HCT116 (cell line): ENCODE measurements at regions not wholly inside any gene's neighbourhood (a gene's known extent, or its start where the extent isn't known, plus 50 kb on each side); places are given as distances from the start of the nearest gene placed in this dataset.

Experiments
- ATAC-seq: fragments of 200-7000 bp; cut with Tn5 transposase; 2 replicates; pipeline ENCODE4 v1.9.1; 2020; ENCODE audit warnings: mild to moderate bottlenecking, moderate library complexity
- BruUV-seq: library from RNA; stranded (reverse); fragments of 400-500 nt; replicated peaks from 2 replicates; lab custom pipeline; 2021; lab: Mats Ljungman, UMichigan
- CTCF ChIA-PET: fragments of 300-600 bp; sonication (Branson Sonifier 250); formaldehyde crosslinking; loops from one replicate; lab custom pipeline; 2021; ENCODE audit warnings: antibody characterized with exemption; lab: Charles Lee
- POLR2A ChIA-PET: fragments of 300-600, 350-600 bp; sonication (Branson Sonifier 250); formaldehyde crosslinking; loops from one replicate; lab custom pipeline; 2021; ENCODE audit warnings: antibody characterized with exemption; lab: Charles Lee
- RAD21 ChIA-PET, 2 experiments: fragments of 300-600 bp; sonication (Branson Sonifier 250); formaldehyde crosslinking; loops; one replicate each; lab custom pipeline; 2023; ENCODE audit warnings: low total read pairs in 2 of 2; ENCODE audit not compliant: uncharacterized antibody in 2 of 2, unreplicated experiment in 2 of 2, low non-redundant PET in 1 of 2; lab: Charles Lee
- DNase-seq: peaks from one replicate; pipeline ENCODE4 v3.0.0-alpha.2; 2010; ENCODE audit warnings: low read depth, low spot score
- H2AFZ ChIP-seq: fragments of 200-600 bp; shearing (Covaris generic), sonication (generic); 2 replicates; pipeline ENCODE4 v1.6.1; 2017; ENCODE audit warnings: low read depth, mixed run types, mixed read lengths, antibody characterized with exemption, low read length; ENCODE audit not compliant: poor library complexity, severe bottlenecking
- H3K27ac ChIP-seq: 2 replicates; pipeline ENCODE4 v1.5.1; 2012; ENCODE audit warnings: low read depth, low read length
- H3K27me3 ChIP-seq: fragments of 200-600 bp; sonication (generic); 2 replicates; pipeline ENCODE4 v1.6.1; 2016; ENCODE audit warnings: mixed run types, low read length, mixed read lengths; ENCODE audit not compliant: insufficient read depth
- H3K36me3 ChIP-seq, 2 experiments: fragments of 200-500 bp in 1 of 2; fragments of 200-600 bp in 1 of 2; sonication (Bioruptor generic) in 1 of 2; sonication (generic) in 1 of 2; 2 replicates each; pipeline versions ENCODE4 v1.5.1 to v1.6.1; 2014 to 2016; ENCODE audit warnings: low read length in 2 of 2, inconsistent platforms in 1 of 2, mixed read lengths in 1 of 2, mixed run types in 1 of 2; ENCODE audit not compliant: insufficient read depth in 2 of 2, control insufficient read depth in 1 of 2
- H3K4me1 ChIP-seq, 2 experiments: fragments of 200-600 bp in 1 of 2; sonication (generic) in 1 of 2; 2 replicates each; pipeline versions ENCODE4 v1.5.1 to v1.6.1; 2012 to 2017; ENCODE audit warnings: low read length in 2 of 2, inconsistent platforms in 1 of 2, mild to moderate bottlenecking in 1 of 2, mixed read lengths in 1 of 2, mixed run types in 1 of 2, moderate library complexity in 1 of 2; ENCODE audit not compliant: insufficient read depth in 2 of 2, control insufficient read depth in 1 of 2
- H3K4me2 ChIP-seq: fragments of 200-600 bp; sonication (generic); 2 replicates; pipeline ENCODE4 v1.6.1; 2017; ENCODE audit warnings: mixed run types, low read length, mixed read lengths
- H3K4me3 ChIP-seq, 2 experiments: fragments of 200-600 bp in 1 of 2; sonication (generic) in 1 of 2; replicated peaks in 1 of 2; 2 replicates each; pipeline ENCODE4 v1.5.1; 2011 to 2016; ENCODE audit warnings: low read length in 2 of 2, control low read depth in 1 of 2, low read depth in 1 of 2, mild to moderate bottlenecking in 1 of 2, mixed read lengths in 1 of 2, mixed run types in 1 of 2
- H3K79me2 ChIP-seq: fragments of 200-600 bp; sonication (generic); 2 replicates; pipeline ENCODE4 v1.6.1; 2017; ENCODE audit warnings: mild to moderate bottlenecking, mixed run types, low read length, moderate library complexity, mixed read lengths; ENCODE audit not compliant: insufficient read depth
- H3K9ac ChIP-seq: fragments of 200-600 bp; sonication (generic); 2 replicates; pipeline ENCODE4 v1.6.1; 2016; ENCODE audit warnings: low read length, mixed read lengths
- H3K9me2 ChIP-seq: fragments of 200-600 bp; sonication (generic), shearing (Covaris generic); 2 replicates; pipeline ENCODE4 v1.6.1; 2017; ENCODE audit warnings: mixed run types, mild to moderate bottlenecking, moderate library complexity; ENCODE audit not compliant: insufficient read depth
- H3K9me3 ChIP-seq, 2 experiments: fragments of 200-500 bp in 1 of 2; fragments of 200-600 bp in 1 of 2; sonication (Bioruptor generic) in 1 of 2; sonication (generic) in 1 of 2; 2 replicates each; pipeline ENCODE4 v1.6.1; 2014 to 2017; ENCODE audit warnings: low read length in 2 of 2, mixed read lengths in 2 of 2, inconsistent platforms in 1 of 2, low read depth in 1 of 2, mild to moderate bottlenecking in 1 of 2, mixed run types in 1 of 2, moderate library complexity in 1 of 2; ENCODE audit not compliant: control insufficient read depth in 1 of 2, insufficient read depth in 1 of 2
- H4K20me1 ChIP-seq: fragments of 200-600 bp; sonication (generic), shearing (Covaris generic); 2 replicates; pipeline ENCODE4 v1.6.1; 2017; ENCODE audit warnings: mixed run types, mild to moderate bottlenecking, moderate library complexity; ENCODE audit not compliant: insufficient read depth
- CBX3 ChIP-seq: IDR thresholded peaks from 2 replicates; pipeline ENCODE4 v1.6.1; 2012; ENCODE audit warnings: low read depth
- ELF1 ChIP-seq: IDR thresholded peaks from 2 replicates; pipeline ENCODE4 v1.6.1; 2012; ENCODE audit warnings: low read depth, borderline replicate concordance
- FOSL1 ChIP-seq: IDR thresholded peaks from 2 replicates; pipeline ENCODE4 v1.6.1; 2012; ENCODE audit warnings: low read depth
- JUND ChIP-seq: IDR thresholded peaks from 2 replicates; pipeline ENCODE4 v1.6.1; 2012
- POLR2A ChIP-seq: IDR thresholded peaks from 2 replicates; pipeline ENCODE4 v1.7.0; 2011; ENCODE audit warnings: borderline replicate concordance; ENCODE audit not compliant: insufficient read depth, insufficient read length; ENCODE audit errors: extremely low read depth
- POLR2AphosphoS5 ChIP-seq: IDR thresholded peaks from 2 replicates; pipeline ENCODE4 v1.6.1; 2011; ENCODE audit warnings: mild to moderate bottlenecking, low read depth, low read length, moderate library complexity
- RAD21 ChIP-seq: IDR thresholded peaks from 2 replicates; pipeline ENCODE4 v1.6.1; 2012; ENCODE audit warnings: low read depth, mild to moderate bottlenecking
- SIN3A ChIP-seq: IDR thresholded peaks from 2 replicates; pipeline ENCODE4 v1.6.1; 2012; ENCODE audit warnings: low read depth
- SP1 ChIP-seq: IDR thresholded peaks from 2 replicates; pipeline ENCODE4 v1.6.1; 2012; ENCODE audit warnings: low read depth
- TCF7L2 ChIP-seq: IDR thresholded peaks from 2 replicates; pipeline ENCODE4 v1.7.0; 2011; ENCODE audit warnings: borderline replicate concordance, inconsistent platforms; ENCODE audit not compliant: insufficient read depth, insufficient read length; ENCODE audit errors: extremely low read depth
- YY1 ChIP-seq: IDR thresholded peaks from 2 replicates; pipeline ENCODE4 v1.6.1; 2011; ENCODE audit warnings: low read length, low read depth, moderate library complexity, mild to moderate bottlenecking; ENCODE audit not compliant: insufficient replicate concordance; ENCODE audit errors: extremely low read depth
- ZNF274 ChIP-seq: fragments of 200-500 bp; sonication (Bioruptor generic); IDR thresholded peaks from 2 replicates; pipeline ENCODE4 v1.6.1; 2014; ENCODE audit warnings: mild to moderate bottlenecking, low read depth, low read length, inconsistent platforms
- intact Hi-C: fragments of 100-400 bp; cut with micrococcal nuclease; formaldehyde crosslinking; loops from 2 replicates; pipeline ENCODE4 v1.10.0; 2022
- TF ChIP-seq, protein P1 (sequence below), 3 experiments: fragments of 200-600 bp in 1 of 3; sonication (generic) in 1 of 3; IDR thresholded peaks in 2 of 3; conservative IDR thresholded peaks in 1 of 3; 2 replicates each; pipeline ENCODE4 v1.5.1; 2012 to 2017; ENCODE audit warnings: low read depth in 2 of 3, low read length in 2 of 3, antibody characterized with exemption in 1 of 3, borderline replicate concordance in 1 of 3, control low read depth in 1 of 3, mild to moderate bottlenecking in 1 of 3, mixed read lengths in 1 of 3, mixed run types in 1 of 3, moderate library complexity in 1 of 3; ENCODE audit not compliant: insufficient read depth in 1 of 3
- TF ChIP-seq, protein P2 (sequence below): IDR thresholded peaks from 2 replicates; pipeline ENCODE4 v1.6.1; 2012
- TF ChIP-seq, protein P3 (sequence below): IDR thresholded peaks from 2 replicates; pipeline ENCODE4 v1.6.1; 2012
- TF ChIP-seq, protein P4 (sequence below): IDR thresholded peaks from 2 replicates; pipeline ENCODE4 v1.6.1; 2011; ENCODE audit warnings: mild to moderate bottlenecking, low read length, moderate library complexity; ENCODE audit not compliant: insufficient replicate concordance; ENCODE audit errors: extremely low read depth

DNA sequence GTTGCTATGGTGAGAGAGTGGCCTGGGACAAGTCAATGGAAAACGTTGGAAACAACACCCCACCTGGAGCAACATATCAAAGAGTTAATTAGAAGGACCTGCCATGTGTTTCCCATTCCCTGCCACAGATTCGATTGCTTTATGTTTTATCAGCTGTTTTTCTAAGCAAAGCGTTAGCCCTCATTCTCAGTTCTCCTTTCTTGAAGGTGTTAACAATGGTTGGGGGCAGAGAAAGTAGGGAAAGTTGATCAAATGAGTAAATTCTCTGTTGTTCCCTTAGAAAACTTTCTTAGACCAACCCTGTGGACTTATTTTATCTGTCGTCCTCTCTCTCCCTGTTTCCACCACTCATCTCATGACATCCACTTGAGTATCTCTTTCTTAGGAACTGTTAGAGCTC is 102.5 kb downstream of the ADAMTS15 start (continued):
- TF ChIP-seq CBX3, result no peak
- TF ChIP-seq, protein P1, sequence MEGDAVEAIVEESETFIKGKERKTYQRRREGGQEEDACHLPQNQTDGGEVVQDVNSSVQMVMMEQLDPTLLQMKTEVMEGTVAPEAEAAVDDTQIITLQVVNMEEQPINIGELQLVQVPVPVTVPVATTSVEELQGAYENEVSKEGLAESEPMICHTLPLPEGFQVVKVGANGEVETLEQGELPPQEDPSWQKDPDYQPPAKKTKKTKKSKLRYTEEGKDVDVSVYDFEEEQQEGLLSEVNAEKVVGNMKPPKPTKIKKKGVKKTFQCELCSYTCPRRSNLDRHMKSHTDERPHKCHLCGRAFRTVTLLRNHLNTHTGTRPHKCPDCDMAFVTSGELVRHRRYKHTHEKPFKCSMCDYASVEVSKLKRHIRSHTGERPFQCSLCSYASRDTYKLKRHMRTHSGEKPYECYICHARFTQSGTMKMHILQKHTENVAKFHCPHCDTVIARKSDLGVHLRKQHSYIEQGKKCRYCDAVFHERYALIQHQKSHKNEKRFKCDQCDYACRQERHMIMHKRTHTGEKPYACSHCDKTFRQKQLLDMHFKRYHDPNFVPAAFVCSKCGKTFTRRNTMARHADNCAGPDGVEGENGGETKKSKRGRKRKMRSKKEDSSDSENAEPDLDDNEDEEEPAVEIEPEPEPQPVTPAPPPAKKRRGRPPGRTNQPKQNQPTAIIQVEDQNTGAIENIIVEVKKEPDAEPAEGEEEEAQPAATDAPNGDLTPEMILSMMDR (IDR thresholded peaks at IDR 0.05 in 2 of 3, conservative IDR thresholded peaks at IDR 0.05 in 1 of 3; ENCODE audit: borderline replicate concordance in 1 of 3, insufficient read depth in 1 of 3, low read depth in 2 of 3, low read length in 2 of 3), result no peak

DNA sequence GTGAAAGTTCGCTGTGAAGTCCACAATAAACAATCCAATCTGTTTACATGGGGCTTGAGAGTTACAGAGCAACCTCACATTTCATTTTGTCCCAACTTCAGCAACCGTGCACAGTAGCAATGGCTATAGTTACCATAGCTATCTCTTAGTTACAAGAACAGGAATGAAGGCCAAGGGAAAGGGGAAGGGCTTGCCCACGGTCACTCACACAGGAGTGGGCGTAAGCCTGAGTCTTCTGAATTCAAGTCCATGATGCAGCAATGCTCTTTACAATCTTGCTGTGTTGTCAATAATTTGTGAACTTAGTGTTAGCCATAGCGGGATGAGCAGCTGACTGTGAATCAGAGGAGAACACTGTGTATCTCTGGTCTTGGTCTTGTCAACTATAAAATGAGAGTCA is 102.9 kb downstream of the ADAMTS15 start:
- no peak overlapping the region for H3K9ac ChIP-seq
- H3K9me3 ChIP-seq, result no peaks in the 10 kb centered on the region
- H2AFZ ChIP-seq, result no peak overlapping the region
- RAD21 ChIA-PET, result no interaction called here
- ATAC-seq (no peak), DNase-seq (no peak)
- no peak overlapping the region for H3K4me3 ChIP-seq
- H3K36me3 ChIP-seq, result no peaks in the 10 kb centered on the region
- H3K79me2 ChIP-seq, result no peaks in the 10 kb centered on the region
- CTCF ChIA-PET, result no interaction called here
- no peaks in the 10 kb centered on the region for H3K9me2 ChIP-seq
- no peak for TF ChIP-seq CBX3
- intact Hi-C loops, result no loop called here
- peaks cover 22% of the 10 kb centered on the region; the same call in 1 of the 2 replicates for H3K27me3 ChIP-seq
- POLR2A ChIA-PET, result no interaction called here
- H3K27ac ChIP-seq, result no peak overlapping the region
- H3K4me2 ChIP-seq, result no peak overlapping the region
- no peaks in the 10 kb centered on the region for H4K20me1 ChIP-seq
- BruUV-seq, result no TSS peak
- H3K4me1 ChIP-seq, result no peaks in the 10 kb centered on the region

DNA sequence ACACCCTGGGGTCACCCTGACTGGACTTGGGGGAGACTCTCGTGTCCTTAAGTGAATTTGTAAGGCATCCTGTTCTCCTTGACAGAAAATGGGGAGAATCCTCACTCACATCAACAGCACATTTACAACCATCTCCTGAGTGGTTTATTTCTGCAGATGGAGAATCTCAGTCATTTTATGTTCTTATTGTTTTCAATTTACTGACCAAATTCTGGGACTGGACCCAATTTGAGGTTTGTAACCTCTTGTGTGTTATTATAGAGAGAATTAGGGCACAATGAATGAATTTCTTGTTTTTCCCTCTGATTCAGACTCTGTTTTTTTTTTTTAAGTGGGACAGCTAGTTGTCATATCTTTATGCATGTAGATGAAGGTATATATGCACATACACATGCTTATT is 104.9 kb downstream of the ADAMTS15 start:
- H3K4me2 ChIP-seq, result no peak overlapping the region
- H3K27ac ChIP-seq, result no peak overlapping the region
- H3K36me3 ChIP-seq, result no peaks in the 10 kb centered on the region
- H3K79me2 ChIP-seq, result no peaks in the 10 kb centered on the region
- no TSS peak for BruUV-seq
- ATAC-seq (no peak), DNase-seq (no peak)
- no peaks in the 10 kb centered on the region for H3K4me1 ChIP-seq
- RAD21 ChIA-PET, result no interaction called here
- peaks cover 22% of the 10 kb centered on the region; the same call in 1 of the 2 replicates for H3K27me3 ChIP-seq
- H3K9me2 ChIP-seq, result no peaks in the 10 kb centered on the region
- no peak overlapping the region for H3K9ac ChIP-seq
- H4K20me1 ChIP-seq, result no peaks in the 10 kb centered on the region
- CTCF ChIA-PET, result no interaction called here
- intact Hi-C loops, result no loop called here
- H3K4me3 ChIP-seq, result no peak overlapping the region
- POLR2A ChIA-PET, result no interaction called here
- H3K9me3 ChIP-seq, result no peaks in the 10 kb centered on the region
- no peak overlapping the region for H2AFZ ChIP-seq
- TF ChIP-seq POLR2AphosphoS5, result no peak
- no peak for TF ChIP-seq FOSL1
- TF ChIP-seq YY1, result no peak
- TF ChIP-seq ELF1, result no peak
- TF ChIP-seq JUND, result no peak
- TF ChIP-seq SP1, result no peak
- TF ChIP-seq, protein P2, sequence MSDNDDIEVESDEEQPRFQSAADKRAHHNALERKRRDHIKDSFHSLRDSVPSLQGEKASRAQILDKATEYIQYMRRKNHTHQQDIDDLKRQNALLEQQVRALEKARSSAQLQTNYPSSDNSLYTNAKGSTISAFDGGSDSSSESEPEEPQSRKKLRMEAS, result no peak
- TF ChIP-seq, protein P3, sequence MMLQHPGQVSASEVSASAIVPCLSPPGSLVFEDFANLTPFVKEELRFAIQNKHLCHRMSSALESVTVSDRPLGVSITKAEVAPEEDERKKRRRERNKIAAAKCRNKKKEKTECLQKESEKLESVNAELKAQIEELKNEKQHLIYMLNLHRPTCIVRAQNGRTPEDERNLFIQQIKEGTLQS, result no peak
- TF ChIP-seq, protein P4, sequence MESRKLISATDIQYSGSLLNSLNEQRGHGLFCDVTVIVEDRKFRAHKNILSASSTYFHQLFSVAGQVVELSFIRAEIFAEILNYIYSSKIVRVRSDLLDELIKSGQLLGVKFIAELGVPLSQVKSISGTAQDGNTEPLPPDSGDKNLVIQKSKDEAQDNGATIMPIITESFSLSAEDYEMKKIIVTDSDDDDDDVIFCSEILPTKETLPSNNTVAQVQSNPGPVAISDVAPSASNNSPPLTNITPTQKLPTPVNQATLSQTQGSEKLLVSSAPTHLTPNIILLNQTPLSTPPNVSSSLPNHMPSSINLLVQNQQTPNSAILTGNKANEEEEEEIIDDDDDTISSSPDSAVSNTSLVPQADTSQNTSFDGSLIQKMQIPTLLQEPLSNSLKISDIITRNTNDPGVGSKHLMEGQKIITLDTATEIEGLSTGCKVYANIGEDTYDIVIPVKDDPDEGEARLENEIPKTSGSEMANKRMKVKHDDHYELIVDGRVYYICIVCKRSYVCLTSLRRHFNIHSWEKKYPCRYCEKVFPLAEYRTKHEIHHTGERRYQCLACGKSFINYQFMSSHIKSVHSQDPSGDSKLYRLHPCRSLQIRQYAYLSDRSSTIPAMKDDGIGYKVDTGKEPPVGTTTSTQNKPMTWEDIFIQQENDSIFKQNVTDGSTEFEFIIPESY, result no peak
- TF ChIP-seq RAD21, result no peak
- no peak for TF ChIP-seq ZNF274
- TF ChIP-seq POLR2A, result no peak
- TF ChIP-seq SIN3A, result no peak
- TF ChIP-seq TCF7L2, result no peak
